Fibroblast of the aortic adventitia (primary cell): ENCODE measurements at regions not wholly inside any gene's neighbourhood (a gene's known extent, or its start where the extent isn't known, plus 50 kb on each side); places are given as distances from the start of the nearest gene placed in this dataset.

Source experiments
- DNase-seq: peaks from one replicate; pipeline ENCODE4 v3.0.0-alpha.2; 2010; ENCODE audit warnings: low read depth
- H3K4me3 ChIP-seq: 2 replicates; pipeline ENCODE4 v1.5.1; 2011; ENCODE audit warnings: low read depth, mild to moderate bottlenecking, control low read depth, low read length, moderate library complexity
- TF ChIP-seq, protein P1 (sequence below): IDR thresholded peaks from 2 replicates; pipeline ENCODE4 v1.5.1; 2011; ENCODE audit warnings: mild to moderate bottlenecking, low read length, control low read depth, inconsistent platforms; ENCODE audit not compliant: insufficient read depth

DNA sequence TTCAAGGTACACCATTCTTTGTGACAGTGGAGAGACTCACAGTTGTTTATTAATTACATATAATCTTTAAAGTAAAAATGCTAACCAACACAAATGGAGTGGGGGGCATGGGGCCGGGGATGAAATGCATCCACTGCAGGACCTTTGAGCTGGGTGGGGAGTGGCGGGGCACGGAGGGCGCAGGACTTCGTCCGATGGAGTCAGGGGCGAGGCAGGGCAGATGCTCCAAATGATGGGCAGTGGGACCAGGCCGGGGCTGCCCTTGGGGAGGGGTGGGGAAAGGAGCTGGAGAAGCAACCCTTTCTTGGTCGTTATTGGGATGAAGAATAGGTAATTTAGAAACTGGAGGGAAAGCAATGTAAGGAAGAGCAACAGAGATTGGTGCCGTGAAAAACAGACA is 220.0 kb downstream of the TEX29 start:
- TF ChIP-seq, protein P1, sequence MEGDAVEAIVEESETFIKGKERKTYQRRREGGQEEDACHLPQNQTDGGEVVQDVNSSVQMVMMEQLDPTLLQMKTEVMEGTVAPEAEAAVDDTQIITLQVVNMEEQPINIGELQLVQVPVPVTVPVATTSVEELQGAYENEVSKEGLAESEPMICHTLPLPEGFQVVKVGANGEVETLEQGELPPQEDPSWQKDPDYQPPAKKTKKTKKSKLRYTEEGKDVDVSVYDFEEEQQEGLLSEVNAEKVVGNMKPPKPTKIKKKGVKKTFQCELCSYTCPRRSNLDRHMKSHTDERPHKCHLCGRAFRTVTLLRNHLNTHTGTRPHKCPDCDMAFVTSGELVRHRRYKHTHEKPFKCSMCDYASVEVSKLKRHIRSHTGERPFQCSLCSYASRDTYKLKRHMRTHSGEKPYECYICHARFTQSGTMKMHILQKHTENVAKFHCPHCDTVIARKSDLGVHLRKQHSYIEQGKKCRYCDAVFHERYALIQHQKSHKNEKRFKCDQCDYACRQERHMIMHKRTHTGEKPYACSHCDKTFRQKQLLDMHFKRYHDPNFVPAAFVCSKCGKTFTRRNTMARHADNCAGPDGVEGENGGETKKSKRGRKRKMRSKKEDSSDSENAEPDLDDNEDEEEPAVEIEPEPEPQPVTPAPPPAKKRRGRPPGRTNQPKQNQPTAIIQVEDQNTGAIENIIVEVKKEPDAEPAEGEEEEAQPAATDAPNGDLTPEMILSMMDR, result no peak
- no peak overlapping the region for H3K4me3 ChIP-seq
- DNase-seq, result no peak

DNA sequence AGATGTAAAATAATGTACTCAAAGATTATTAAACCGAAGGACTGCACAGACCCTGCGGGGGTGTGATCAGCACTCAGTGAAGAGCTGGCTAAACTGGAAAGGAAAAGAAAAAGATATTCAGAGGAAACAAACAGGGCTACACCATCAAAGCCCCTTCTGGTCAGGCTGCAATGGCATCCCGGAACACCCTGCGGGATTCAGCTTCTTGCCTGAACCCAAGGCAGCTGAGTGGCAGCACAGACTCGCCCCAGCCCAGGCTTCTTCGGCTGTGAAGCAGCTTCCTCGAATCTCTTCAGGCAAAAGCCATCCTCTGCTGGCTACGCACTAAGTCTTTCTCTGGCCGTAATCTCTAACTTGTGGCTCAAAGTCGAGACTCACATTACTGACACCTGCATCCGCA is 220.9 kb downstream of the TEX29 start:
- DNase-seq, result no peak
- TF ChIP-seq, protein P1, result no peak
- no peak overlapping the region for H3K4me3 ChIP-seq

DNA sequence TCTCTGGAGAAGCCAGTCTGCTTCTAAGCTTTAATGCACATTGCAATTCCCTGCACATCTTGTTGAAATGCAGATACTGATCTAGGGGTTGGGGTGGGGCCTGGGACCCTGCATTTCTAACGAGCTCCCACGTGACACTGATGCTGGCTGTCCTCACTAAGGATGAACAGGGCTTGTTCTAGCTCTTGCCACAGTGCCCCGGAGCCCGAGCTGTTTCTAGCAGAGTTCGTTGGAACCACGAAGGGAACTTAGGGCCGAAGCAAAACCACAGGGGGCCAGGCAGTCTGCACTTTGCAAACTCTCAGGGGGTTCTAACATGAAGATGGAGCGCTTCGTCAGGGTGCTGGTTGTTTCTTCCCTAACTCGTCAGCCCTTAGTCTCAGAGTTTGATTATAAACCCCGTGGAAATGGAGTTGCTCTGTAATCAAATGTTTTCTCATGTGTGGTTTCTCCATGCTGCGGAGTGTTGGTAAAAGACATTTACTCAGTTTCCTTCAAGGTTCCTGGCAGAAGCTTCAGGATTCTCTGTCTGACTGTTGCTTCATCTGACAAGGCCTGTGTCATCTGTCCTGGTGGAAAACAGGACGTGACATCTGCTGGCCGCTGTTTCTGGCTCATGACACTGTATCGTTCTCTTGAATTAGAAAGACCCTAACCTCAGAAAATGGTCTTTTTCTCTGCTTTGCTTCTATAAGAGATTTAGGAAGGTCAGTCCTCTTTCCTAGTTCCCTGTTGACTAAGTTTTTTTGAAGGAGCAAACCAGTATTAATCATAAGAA is 221.5 kb downstream of the TEX29 start:
- no peak overlapping the region for H3K4me3 ChIP-seq
- DNase-seq, result no peak
- TF ChIP-seq, protein P1, result no peak

- no peak overlapping the region for H3K4me3 ChIP-seq
- TF ChIP-seq, protein P1, result no peak
- no peak for DNase-seq
Observed at GRCh38 chr13:111542530-111543341, 222.3 kb downstream of the TEX29 start.

DNA sequence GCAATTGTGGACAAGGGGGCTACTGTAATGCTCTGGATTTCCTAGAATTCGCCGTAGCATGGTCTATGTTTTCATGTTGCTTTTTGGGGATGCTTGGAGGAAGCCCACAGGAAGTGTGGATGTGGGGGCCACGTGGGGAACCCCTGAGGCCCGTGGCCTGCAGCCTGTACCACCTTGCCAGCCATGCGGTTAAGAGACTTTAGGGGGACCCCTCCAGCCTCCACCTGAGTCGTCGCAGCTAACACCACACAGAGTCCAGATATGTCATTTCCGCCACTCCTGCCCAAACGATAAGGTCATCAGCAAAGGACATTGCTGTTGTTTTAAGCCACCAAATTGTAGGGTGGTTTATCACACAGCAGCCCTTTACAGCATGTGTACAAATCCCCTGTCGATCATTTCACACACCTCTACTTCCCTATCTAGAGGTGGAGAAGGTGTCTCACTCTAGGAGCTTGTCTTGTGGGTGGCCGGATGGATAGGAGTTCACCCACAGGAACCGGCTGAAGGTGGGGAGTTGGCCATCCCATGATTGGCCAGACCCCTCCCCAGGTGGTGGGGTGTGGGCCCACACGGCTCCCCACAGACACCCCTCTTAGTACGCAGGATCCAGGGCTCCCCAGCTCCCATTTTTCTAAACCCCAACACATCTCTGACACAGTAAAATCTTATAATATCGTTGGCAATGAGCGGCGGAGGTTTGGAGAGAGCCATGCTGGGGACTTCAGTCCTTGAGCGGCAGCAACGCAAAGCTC is 226.7 kb downstream of the TEX29 start:
- no peak for DNase-seq
- TF ChIP-seq, protein P1, result no peak
- H3K4me3 ChIP-seq, result no peak overlapping the region

DNA sequence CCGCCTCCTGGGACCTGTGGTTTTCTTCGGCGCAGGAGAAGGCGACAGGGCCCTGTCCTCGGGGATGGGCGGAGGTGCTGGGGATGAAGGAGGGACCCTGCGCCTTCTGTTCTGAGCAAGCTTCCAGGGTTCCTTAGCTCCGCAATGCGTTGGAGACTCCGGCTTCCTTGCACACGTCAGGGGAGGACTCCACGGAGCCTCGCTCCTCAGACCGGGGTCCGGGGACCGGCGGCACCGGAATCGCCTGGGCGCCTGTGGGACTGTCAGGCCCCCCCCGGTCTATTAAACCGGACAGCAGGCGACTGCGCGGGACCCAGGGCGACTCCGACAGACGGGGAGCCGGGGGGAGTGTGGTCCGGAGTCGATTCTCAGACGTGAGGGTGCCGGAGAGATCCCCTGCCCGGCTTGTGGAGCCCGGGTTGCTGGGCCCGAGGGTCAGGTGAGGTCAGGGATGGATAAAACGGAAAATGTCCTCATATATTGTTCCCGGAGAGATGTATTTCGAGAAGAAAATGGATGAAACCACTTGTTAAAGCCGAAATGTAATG is 227.4 kb downstream of the TEX29 start:
- H3K4me3 ChIP-seq, result no peak overlapping the region
- DNase-seq, result no peak
- TF ChIP-seq, protein P1, result no peak
